NCI-H345 treated with DMSO at 0.1 percent for 48 hours (cell line): ENCODE measurements at regions not wholly inside any gene's neighbourhood (a gene's known extent, or its start where the extent isn't known, plus 50 kb on each side); places are given as distances from the start of the nearest gene placed in this dataset.
"Not testable (repeated sequence)": the region's sequence is repeated elsewhere in the genome, so short reads cannot be mapped to it uniquely, and the experiment has no call there.

Experiments used
- DNase-seq: peaks from one replicate; lab custom pipeline; 2025; ENCODE audit not compliant: unreplicated experiment; lab: John Stamatoyannopoulos, UW

GRCh38 chr7:356087-356486, 66.1 kb downstream of the FOXL3 start:
- DNase-seq, result no peak

GRCh38 chr7:356691-357462, 66.9 kb downstream of the FOXL3 start:
- DNase-seq, result no peak

- no peak for DNase-seq
These were observed 67.7 kb downstream of the FOXL3 start for GRCh38 chr7:357531-358209.

GRCh38 chr7:358352-358751, 68.4 kb downstream of the FOXL3 start:
- no peak for DNase-seq

GRCh38 chr7:359226-359765, 69.3 kb downstream of the FOXL3 start:
- DNase-seq, result no peak

GRCh38 chr7:359766-360361, 69.9 kb downstream of the FOXL3 start:
- no peak for DNase-seq

GRCh38 chr7:360454-361100, 70.6 kb downstream of the FOXL3 start:
- DNase-seq, result no peak

GRCh38 chr7:361182-361581, 71.2 kb downstream of the FOXL3 start:
- not testable (repeated sequence) for DNase-seq

- no peak for DNase-seq
These were observed 71.9 kb downstream of the FOXL3 start for GRCh38 chr7:361680-362401.

- DNase-seq, result no peak
These were observed 72.6 kb downstream of the FOXL3 start for GRCh38 chr7:362402-363096.

GRCh38 chr7:363626-364025, 73.7 kb downstream of the FOXL3 start:
- DNase-seq, result no peak

- DNase-seq, result no peak
These were observed 74.6 kb downstream of the FOXL3 start for GRCh38 chr7:364536-364935.

GRCh38 chr7:365593-365992, 75.6 kb downstream of the FOXL3 start:
- no peak for DNase-seq

GRCh38 chr7:366161-366803, 76.3 kb downstream of the FOXL3 start:
- DNase-seq, result no peak

GRCh38 chr7:367351-367901, 77.5 kb downstream of the FOXL3 start:
- DNase-seq, result no peak

GRCh38 chr7:368651-369475, 78.9 kb downstream of the FOXL3 start:
- no peak for DNase-seq

- DNase-seq, result no peak
These were observed 79.7 kb downstream of the FOXL3 start for GRCh38 chr7:369476-370258.

- DNase-seq, result no peak
These were observed 80.3 kb downstream of the FOXL3 start for GRCh38 chr7:370259-370625.
